Activated CD8-positive, alpha-beta T cell treated with anti-CD3 and anti-CD28 coated beads for 36 hours (primary cell): ENCODE measurements at regions not wholly inside any gene's neighbourhood (a gene's known extent, or its start where the extent isn't known, plus 50 kb on each side); places are given as distances from the start of the nearest gene placed in this dataset.

Source experiments
- ATAC-seq: fragments of 200-7000 bp; cut with Tn5 transposase; one replicate; pipeline ENCODE4 v1.10.0; 2021; ENCODE audit warnings: mild to moderate bottlenecking, moderate library complexity
- CTCF ChIA-PET: fragments of 350-600 bp; sonication (Branson Sonifier 250); formaldehyde crosslinking; loops from one replicate; lab custom pipeline; 2021; ENCODE audit warnings: antibody characterized with exemption; lab: Charles Lee
- POLR2A ChIA-PET: fragments of 350-600 bp; sonication (Branson Sonifier 250); formaldehyde crosslinking; loops from one replicate; lab custom pipeline; 2021; ENCODE audit warnings: antibody characterized with exemption; lab: Charles Lee
- DNase-seq: peaks from one replicate; pipeline ENCODE4 v3.0.0-alpha.2; 2020
- H3K27ac Mint-ChIP-seq: one replicate; pipeline ENCODE4 v1.8.0; 2021; ENCODE audit warnings: mild to moderate bottlenecking, mixed read lengths
- H3K27me3 Mint-ChIP-seq: one replicate; pipeline ENCODE4 v1.8.0; 2021; ENCODE audit warnings: mixed read lengths
- H3K36me3 Mint-ChIP-seq: one replicate; pipeline ENCODE4 v1.8.0; 2021; ENCODE audit warnings: low read depth, mixed read lengths
- H3K4me1 Mint-ChIP-seq: one replicate; pipeline ENCODE4 v1.8.0; 2021; ENCODE audit warnings: low read depth, mixed read lengths
- H3K4me3 Mint-ChIP-seq: one replicate; pipeline ENCODE4 v1.8.0; 2021; ENCODE audit warnings: mild to moderate bottlenecking, moderate library complexity, mixed read lengths
- H3K9me3 Mint-ChIP-seq: one replicate; pipeline ENCODE4 v1.8.0; 2021; ENCODE audit warnings: mixed read lengths
- intact Hi-C: fragments of 100-400 bp; cut with micrococcal nuclease; formaldehyde crosslinking; loops from one replicate; pipeline ENCODE4 v1.10.0; 2022
- TF ChIP-seq, protein P1 (sequence below): fragments of 200-600 bp; IDR thresholded peaks from one replicate; pipeline ENCODE4 v1.8.0; 2022; ENCODE audit warnings: antibody characterized with exemption, mild to moderate bottlenecking

DNA sequence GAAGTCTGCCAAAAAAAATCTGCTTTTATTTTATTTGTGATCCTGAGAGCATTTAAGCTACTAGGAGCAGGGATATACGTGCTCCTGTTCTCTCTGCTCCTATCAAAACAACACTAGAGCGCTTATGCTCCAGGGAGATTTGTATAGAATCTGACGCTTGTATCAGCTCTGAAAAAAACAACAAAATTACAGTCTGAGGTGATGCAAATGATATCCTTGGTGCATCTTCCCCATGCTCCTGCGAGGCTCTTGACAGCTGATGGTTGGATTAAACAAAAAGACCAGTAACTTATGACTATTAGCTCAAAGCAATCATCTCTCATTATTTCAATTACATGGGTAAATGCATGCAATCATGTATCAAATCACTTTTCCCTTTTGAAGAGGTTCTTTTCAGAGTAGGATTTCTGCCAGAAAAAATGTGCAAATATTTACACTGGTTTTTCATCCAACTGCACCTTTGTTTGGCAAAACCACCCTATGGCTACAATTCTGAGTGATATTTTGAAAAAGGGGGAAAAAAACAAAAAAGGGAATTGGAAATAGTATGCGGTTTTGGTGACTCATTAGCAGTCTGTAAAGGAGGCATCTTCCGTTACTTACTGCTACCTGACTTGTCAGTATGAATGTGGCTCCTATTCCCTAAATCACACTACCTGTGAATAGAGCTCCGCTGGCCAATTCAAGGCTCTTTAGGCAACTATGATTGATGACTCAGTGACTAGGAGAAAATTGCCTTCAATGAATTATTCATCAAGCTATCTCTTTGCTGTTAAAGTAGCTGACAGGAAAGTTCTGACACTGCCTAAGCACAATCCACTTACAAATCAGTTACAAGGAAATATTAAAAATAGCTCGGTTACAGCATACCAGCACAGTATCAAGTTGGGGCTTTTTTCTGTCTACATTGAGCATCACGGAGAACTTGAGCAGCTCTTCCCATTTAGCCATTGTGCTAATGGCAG lies 450.0 kb downstream of the FOXG1 start:
- ChIA-PET CTCF (no interaction called here), POLR2A (no interaction called here)
- Mint-ChIP-seq H3K27ac (no peak overlapping the region), H3K27me3 (no peaks in the 10 kb centered on the region), H3K4me1 (no peaks in the 10 kb centered on the region), H3K4me3 (no peak overlapping the region), H3K36me3 (no peaks in the 10 kb centered on the region), H3K9me3 (no peaks in the 10 kb centered on the region)
- ATAC-seq = no peak
- DNase-seq = no peak
- intact Hi-C loops = no loop called here
- TF ChIP-seq, protein P1, sequence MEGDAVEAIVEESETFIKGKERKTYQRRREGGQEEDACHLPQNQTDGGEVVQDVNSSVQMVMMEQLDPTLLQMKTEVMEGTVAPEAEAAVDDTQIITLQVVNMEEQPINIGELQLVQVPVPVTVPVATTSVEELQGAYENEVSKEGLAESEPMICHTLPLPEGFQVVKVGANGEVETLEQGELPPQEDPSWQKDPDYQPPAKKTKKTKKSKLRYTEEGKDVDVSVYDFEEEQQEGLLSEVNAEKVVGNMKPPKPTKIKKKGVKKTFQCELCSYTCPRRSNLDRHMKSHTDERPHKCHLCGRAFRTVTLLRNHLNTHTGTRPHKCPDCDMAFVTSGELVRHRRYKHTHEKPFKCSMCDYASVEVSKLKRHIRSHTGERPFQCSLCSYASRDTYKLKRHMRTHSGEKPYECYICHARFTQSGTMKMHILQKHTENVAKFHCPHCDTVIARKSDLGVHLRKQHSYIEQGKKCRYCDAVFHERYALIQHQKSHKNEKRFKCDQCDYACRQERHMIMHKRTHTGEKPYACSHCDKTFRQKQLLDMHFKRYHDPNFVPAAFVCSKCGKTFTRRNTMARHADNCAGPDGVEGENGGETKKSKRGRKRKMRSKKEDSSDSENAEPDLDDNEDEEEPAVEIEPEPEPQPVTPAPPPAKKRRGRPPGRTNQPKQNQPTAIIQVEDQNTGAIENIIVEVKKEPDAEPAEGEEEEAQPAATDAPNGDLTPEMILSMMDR = no peak

DNA sequence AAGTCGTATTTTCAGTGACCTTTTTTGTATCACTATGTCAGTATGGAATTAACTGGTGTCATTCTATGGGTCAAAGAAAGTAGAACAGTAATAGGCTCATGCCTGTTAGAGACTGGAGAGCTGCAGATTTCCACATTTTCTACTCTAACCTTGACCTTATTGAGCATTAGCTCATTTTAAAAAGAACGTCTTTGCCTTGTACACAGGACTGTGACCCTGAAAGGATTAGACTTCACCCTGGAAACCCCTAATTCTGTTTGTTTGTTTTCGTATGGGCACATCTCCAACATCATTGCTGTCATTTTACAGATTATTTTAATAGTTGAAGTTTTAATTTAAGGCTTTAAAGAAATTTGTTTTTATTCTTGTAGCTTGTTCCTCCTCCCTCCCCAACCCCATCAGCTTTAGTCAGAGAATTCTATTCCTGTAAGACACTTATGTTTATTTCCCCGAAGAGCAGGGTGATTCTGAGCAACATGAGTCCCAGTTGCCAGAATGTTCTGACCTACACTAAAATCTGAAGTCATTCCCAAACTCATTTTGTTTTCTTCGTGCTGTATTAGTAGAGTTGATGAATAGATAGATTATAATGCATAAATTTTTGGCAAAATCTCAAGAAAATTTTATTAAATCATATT lies 451.3 kb downstream of the FOXG1 start:
- TF ChIP-seq, protein P1 = no peak
- Mint-ChIP-seq H3K9me3 (no peaks in the 10 kb centered on the region), H3K27ac (no peak overlapping the region), H3K36me3 (no peaks in the 10 kb centered on the region), H3K4me3 (no peak overlapping the region), H3K27me3 (no peaks in the 10 kb centered on the region), H3K4me1 (no peaks in the 10 kb centered on the region)
- DNase-seq = no peak
- no peak for ATAC-seq
- POLR2A ChIA-PET = no interaction called here
- CTCF ChIA-PET = no interaction called here
- intact Hi-C loops = no loop called here

GRCh38 chr14:29220072-29220471 lies 453.5 kb downstream of the FOXG1 start:
- TF ChIP-seq, protein P1 = no peak
- no peaks in the 10 kb centered on the region for H3K9me3 Mint-ChIP-seq
- DNase-seq = no peak
- no peaks in the 10 kb centered on the region for H3K27me3 Mint-ChIP-seq
- no peak overlapping the region for H3K4me3 Mint-ChIP-seq
- no peak overlapping the region for H3K27ac Mint-ChIP-seq
- ATAC-seq = no peak
- POLR2A ChIA-PET = no interaction called here
- intact Hi-C loops = no loop called here
- H3K4me1 Mint-ChIP-seq = no peaks in the 10 kb centered on the region
- CTCF ChIA-PET = no interaction called here
- H3K36me3 Mint-ChIP-seq = no peaks in the 10 kb centered on the region

DNA sequence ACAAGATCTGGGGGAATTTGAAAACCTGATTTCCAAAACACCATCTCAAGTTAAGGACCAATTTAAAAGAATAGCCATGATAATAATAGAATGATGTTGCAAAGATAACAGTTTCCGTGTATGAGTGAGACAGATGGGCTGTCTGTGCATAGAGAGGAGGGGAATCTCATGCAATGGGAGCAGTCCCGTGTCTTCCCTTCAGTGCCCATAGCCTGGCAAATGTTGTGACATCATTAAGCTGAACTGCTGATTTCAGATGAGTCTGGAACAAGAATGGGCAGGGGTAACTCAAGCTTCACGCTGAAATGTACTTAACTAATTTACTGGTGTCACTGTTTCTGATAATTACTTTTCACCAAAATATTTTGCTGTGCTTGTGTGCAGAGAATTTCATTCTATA lies 454.0 kb downstream of the FOXG1 start:
- H3K36me3 Mint-ChIP-seq = no peaks in the 10 kb centered on the region
- ATAC-seq (no peak), DNase-seq (no peak)
- H3K4me1 Mint-ChIP-seq = no peaks in the 10 kb centered on the region
- no peak overlapping the region for H3K27ac Mint-ChIP-seq
- intact Hi-C loops = no loop called here
- H3K4me3 Mint-ChIP-seq = no peak overlapping the region
- ChIA-PET POLR2A (no interaction called here), CTCF (no interaction called here)
- TF ChIP-seq, protein P1 = no peak
- H3K9me3 Mint-ChIP-seq = no peaks in the 10 kb centered on the region
- no peaks in the 10 kb centered on the region for H3K27me3 Mint-ChIP-seq

DNA sequence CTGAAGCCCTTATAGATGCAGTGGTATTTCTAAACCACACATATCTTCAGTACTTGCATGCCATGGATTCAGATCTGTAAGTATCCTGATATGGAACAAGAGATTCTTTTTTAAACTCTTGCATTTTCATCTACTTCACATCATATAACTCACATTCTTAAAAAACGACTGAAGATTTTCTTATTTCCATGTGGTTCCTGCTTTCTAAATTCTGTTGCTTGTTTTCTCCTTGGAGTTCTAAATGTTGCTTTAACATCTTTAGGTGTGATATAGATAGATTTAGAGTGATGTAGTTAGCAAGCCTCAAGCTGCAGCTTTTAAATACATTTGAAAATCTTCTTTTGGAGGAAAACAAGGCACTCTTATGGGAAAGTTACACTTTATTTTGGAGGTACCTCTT lies 455.4 kb downstream of the FOXG1 start:
- Mint-ChIP-seq H3K27me3 (no peaks in the 10 kb centered on the region), H3K36me3 (no peaks in the 10 kb centered on the region), H3K4me1 (no peaks in the 10 kb centered on the region), H3K9me3 (no peaks in the 10 kb centered on the region), H3K4me3 (no peak overlapping the region), H3K27ac (no peak overlapping the region)
- POLR2A ChIA-PET = no interaction called here
- TF ChIP-seq, protein P1 = no peak
- CTCF ChIA-PET = no interaction called here
- DNase-seq (no peak), ATAC-seq (no peak)
- intact Hi-C loops = no loop called here
